ENCODE measurements at regions not wholly inside any gene's neighbourhood (a gene's known extent, or its start where the extent isn't known, plus 50 kb on each side); places are given as distances from the start of the nearest gene placed in this dataset.

GRCh38 chr5:96243862-96244261, 189.2 kb downstream of the PCSK1 start:
- no peak for DNase-seq

GRCh38 chr5:96243203-96243602, 189.8 kb downstream of the PCSK1 start:
- no peak for DNase-seq

- DNase-seq: no peak
These were observed 190.5 kb downstream of the PCSK1 start for GRCh38 chr5:96242571-96242970.

GRCh38 chr5:96236831-96237230, 196.2 kb downstream of the PCSK1 start:
- no peak for DNase-seq

- DNase-seq: no peak
These were observed 197.0 kb downstream of the PCSK1 start for GRCh38 chr5:96236051-96236450.

GRCh38 chr5:96235008-96235910, 197.8 kb downstream of the PCSK1 start:
- no peak for DNase-seq

GRCh38 chr5:96232602-96233001, 200.4 kb downstream of the PCSK1 start:
- DNase-seq: no peak

GRCh38 chr5:96229188-96229587, 203.9 kb downstream of the PCSK1 start:
- no peak for DNase-seq

GRCh38 chr5:96228408-96228807, 204.6 kb downstream of the PCSK1 start:
- no peak for DNase-seq

GRCh38 chr5:96227957-96228356, 205.1 kb downstream of the PCSK1 start:
- no peak for DNase-seq

GRCh38 chr5:96226941-96227552, 206.0 kb downstream of the PCSK1 start:
- no peak for DNase-seq

- DNase-seq: no peak
These were observed 210.9 kb downstream of the PCSK1 start for GRCh38 chr5:96222129-96222528.

- no peak for DNase-seq
These were observed 212.2 kb downstream of the PCSK1 start for GRCh38 chr5:96220610-96221390.

GRCh38 chr5:96219580-96220281, 213.3 kb downstream of the PCSK1 start:
- DNase-seq: no peak

- no peak for DNase-seq
These were observed 214.4 kb downstream of the PCSK1 start for GRCh38 chr5:96218653-96219052.

- DNase-seq: no peak
These were observed 218.4 kb downstream of the PCSK1 start for GRCh38 chr5:96214442-96215197.

GRCh38 chr5:96209829-96210228, 223.2 kb downstream of the PCSK1 start:
- no peak for DNase-seq

GRCh38 chr5:96207420-96207819, 225.6 kb downstream of the PCSK1 start:
- no peak for DNase-seq

GRCh38 chr5:96203761-96204160, 229.3 kb downstream of the PCSK1 start:
- DNase-seq: no peak

- DNase-seq: no peak
These were observed 231.5 kb downstream of the PCSK1 start for GRCh38 chr5:96201503-96201902.

GRCh38 chr5:96200641-96201040, 232.4 kb downstream of the PCSK1 start:
- no peak for DNase-seq

GRCh38 chr5:96199713-96200183, 233.3 kb downstream of the PCSK1 start:
- no peak for DNase-seq

Measured in NCI-H1048 (cell line).